ENCODE measurements at regions not wholly inside any gene's neighbourhood (a gene's known extent, or its start where the extent isn't known, plus 50 kb on each side); places are given as distances from the start of the nearest gene placed in this dataset.

DNA sequence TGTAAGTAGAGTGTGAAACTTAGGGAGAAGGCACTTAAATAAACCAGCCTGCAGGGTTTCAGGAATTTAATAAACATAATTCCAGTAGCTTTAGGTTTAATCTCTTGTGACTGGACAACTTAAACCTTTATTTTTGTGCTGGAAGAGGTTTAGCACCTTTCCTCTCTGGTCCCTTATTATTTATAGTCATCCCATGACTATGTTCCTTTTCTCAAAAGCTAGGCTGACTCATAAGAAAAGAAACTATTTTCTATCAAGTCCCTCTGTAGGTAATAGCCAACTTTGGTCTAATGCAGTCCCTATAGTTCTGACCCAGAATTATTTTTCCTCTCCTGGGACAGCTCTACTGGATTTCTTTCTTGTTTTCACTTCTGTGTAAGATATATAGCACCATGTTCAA lies 588.9 kb downstream of the NR2F1-AS1 start:
- intact Hi-C loops (cut with DNase I) = no loop called here
- no peak for ATAC-seq (ENCODE audit: poor library complexity)
- no peak for DNase-seq

DNA sequence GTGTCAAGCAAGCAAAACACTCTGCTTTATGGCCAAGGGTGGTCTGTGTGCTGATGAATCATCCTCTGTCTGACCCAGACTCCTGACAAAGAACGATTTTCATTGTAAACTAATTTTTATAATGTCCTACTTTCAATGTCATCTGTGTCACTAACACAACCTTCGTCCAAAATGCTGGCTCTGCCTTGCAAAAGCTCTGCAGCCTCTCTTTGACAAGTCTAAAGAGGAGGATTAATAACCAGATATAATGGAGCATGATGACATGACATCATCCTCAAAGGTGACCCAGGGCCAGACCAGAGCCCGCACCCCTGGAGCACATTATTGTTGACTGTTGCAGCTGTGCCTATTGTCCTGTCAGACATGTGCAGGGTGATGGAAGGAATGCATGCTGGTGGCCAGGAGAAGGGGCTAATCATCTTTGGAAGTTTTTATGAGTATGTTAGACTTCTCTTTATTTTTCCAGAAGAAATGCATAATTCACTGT lies 589.4 kb downstream of the NR2F1-AS1 start:
- ATAC-seq (ENCODE audit: poor library complexity) = no peak
- DNase-seq = no peak
- intact Hi-C loops (cut with DNase I) = no loop called here

DNA sequence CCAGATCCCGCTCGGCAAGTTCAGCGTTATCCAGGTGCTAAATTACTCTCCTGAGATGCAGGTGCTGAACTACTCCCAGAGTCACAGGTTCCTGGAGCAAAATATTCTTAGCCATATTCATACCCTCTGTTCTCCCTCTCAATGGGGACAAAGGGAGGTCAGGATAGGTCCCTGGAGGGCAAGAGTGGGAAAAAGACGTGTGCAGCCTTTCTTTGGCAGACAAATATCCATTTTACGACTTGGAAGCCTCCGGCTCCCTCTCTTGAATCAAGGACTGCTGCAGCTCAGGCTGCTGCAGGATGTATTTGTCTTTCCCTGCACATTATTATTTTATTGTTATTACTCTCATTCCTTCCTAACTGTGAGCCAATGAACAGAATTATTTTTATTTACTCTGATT lies 590.2 kb downstream of the NR2F1-AS1 start:
- ATAC-seq (ENCODE audit: poor library complexity) (no peak), DNase-seq (no peak)
- intact Hi-C loops (cut with DNase I) = no loop called here

DNA sequence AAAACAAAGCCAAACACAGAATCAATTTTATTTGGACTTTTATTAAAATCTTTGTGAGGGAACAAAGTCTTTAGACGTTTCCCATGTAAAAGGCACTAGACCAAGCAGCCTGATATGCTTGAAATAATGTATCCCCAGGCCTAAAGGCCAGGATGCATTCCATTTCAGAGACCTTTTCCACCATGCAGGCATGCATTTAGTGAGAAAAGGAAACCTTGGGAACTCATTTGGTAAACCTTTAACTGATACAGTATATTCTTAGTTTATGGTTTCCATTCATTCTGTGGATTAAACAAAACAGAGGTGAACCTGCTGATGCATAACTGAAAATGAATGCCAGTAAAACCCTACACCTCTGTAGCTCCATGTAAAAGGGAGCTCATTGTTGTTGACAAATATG lies 600.0 kb downstream of the NR2F1-AS1 start:
- DNase-seq = no peak
- ATAC-seq (ENCODE audit: poor library complexity) = no peak
- intact Hi-C loops (cut with DNase I) = no loop called here

DNA sequence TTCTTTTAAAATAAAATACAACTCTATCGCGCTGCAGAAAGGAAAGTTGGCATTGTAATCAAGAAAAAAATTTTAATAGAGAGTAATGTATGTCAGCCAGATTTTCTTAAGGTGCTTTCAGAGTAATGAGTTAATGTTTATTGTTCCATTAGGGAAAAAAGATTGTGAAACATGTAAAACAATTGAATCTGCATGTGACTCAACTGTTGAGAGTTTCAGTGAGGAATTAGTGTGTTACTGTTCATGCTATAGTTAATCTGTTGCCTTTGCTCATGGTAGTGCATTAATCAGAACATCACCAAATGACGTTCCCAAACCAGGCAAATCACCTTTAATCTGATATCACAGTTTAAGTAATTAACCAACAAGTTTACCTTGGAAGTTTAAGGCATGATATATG lies 600.5 kb downstream of the NR2F1-AS1 start:
- no peak for ATAC-seq (ENCODE audit: poor library complexity)
- intact Hi-C loops (cut with DNase I) = no loop called here
- DNase-seq = no peak

DNA sequence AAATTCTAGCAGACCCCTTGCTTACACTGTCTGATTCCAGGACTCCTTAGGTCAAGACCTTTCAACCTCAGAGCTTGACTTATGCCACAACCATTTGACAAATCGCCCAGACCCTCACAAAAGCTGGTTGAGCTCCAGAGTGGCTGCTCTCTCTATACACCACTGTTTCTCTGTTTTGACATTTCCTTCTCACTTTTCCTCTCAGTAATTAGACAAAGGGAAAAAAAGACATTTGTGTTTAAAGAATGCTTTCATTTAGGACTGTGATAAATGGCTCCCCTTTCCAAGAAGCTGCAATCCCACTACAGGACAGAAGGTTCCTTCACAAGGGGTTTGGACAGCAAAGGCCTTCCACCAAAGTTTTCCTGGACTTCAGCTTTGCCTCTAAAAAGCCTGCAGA lies 601.3 kb downstream of the NR2F1-AS1 start:
- DNase-seq = no peak
- ATAC-seq (ENCODE audit: poor library complexity) = no peak
- intact Hi-C loops (cut with DNase I) = no loop called here

DNA sequence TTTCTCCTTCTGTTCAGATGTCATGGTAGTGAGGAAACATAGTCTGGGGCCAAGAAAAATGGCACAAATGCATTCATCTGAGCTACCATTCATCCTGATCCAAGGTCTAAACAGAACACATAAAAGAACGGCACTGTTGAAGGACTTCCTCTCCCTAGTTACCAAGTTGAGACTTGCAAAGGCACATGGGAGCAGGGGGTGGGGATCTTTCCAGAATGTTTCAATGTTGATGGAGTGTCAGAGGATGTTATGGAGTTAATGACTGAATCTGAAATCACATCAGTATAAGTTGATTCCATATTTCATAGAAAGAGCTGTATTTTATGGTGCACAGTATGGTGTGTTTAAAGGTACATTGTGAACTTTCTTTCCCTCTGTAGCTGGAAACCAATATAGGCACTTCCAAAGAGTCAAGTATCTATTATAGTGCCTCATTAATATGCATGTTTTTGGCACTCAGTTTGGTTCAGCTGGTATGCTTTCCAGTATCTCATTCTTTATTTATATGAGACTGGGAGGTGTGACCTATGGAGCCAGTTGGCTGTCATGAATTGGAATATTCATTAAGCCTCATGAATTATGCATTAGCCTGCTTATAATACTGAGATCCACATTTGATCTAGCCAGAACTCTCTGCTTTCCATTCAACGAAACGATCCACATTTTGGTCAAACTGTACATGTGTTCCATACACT lies 603.0 kb downstream of the NR2F1-AS1 start:
- ATAC-seq (ENCODE audit: poor library complexity) (no peak), DNase-seq (no peak)
- intact Hi-C loops (cut with DNase I) = no loop called here

DNA sequence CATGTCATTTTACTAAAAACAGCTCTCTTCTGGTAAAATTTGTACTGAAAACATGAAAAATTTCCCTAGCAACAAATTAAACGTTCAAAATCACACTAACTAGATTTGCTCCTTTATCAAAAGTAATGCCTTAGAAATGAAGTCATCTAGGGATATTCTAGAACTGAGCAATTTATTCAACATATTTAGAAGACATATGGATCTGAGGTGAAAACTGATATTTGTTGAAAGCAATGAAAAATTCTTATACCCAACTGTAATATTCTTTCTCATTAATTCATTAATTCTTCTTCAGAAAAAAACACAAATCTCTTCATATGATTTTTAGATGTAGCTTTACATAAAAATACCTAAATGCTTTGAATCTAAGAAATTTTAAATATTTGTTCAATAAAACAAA lies 604.9 kb downstream of the NR2F1-AS1 start:
- intact Hi-C loops (cut with DNase I) = no loop called here
- ATAC-seq (ENCODE audit: poor library complexity) (no peak), DNase-seq (no peak)

DNA sequence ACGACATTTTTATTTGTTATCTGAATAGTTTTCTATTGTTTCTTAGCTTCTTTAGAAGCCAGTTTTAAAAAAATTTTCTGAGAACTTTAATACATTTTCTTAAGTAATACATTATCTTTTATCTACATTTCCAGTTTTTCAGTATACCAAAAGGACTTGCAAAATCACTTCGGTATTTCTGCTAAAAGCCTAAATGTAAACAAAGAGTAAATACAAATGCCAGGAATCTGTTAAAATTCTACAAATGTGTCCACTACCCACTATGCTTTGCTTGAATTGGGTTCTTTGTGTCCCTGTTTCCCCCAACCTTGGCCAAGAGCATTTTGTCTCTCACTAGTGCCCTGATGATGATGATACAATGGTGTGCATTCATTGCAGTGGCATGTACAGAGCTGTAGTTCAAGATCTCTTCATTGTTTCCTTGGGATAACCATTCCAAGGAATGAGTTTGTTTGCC lies 611.2 kb downstream of the NR2F1-AS1 start:
- no peak for ATAC-seq (ENCODE audit: poor library complexity)
- DNase-seq = no peak
- intact Hi-C loops (cut with DNase I) = no loop called here

DNA sequence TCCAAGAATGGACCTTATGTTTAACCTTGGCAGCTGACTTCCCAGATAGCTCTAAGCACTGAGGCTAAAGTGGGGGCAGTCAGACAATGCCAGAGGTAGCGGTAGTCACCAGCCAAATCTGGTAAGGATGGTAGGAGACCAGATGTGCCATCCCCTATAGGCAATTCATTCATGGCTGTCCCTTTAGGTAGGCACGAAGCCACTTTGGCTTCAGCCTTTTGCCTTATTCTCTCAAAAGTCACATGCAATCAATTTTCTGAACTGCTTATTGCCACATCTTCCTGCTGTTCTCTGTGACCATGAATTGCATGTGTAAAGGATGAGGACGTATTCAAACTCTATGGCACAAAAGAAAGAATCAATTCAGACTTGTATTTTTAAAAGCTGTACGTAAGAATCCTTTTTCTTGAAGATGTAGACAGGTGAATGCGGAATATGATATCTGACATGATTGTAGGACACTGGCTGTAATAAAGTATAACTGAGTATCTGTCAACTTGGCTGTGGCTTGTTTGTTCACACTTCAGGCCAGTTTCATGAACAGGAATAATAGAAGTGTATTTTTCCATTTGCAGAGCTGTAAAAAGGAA lies 611.7 kb downstream of the NR2F1-AS1 start:
- DNase-seq = no peak
- intact Hi-C loops (cut with DNase I) = no loop called here

DNA sequence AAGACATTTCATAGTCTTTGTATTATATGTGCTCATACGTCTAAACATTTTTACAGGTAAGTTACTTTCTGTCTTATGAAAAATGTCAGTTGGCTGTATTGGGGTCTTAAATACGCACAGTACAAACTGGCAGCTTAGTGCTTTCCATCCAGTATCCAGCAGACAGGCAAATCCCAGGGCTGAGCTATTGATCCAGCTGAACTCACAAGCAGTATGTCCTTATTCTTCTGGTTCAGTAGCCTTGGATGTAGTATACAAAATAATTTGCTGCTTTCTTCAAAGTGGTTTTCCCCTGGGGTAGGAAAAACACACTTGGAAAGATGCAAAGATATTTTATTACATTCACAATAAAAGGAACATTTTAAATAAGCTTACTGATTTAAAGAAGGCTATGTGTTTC lies 617.2 kb downstream of the NR2F1-AS1 start:
- DNase-seq (no peak), ATAC-seq (ENCODE audit: poor library complexity) (no peak)
- intact Hi-C loops (cut with DNase I) = no loop called here

More for the DNA sequence above, 611.7 kb downstream of the NR2F1-AS1 start:
- ATAC-seq (ENCODE audit: poor library complexity) = no peak

DNA sequence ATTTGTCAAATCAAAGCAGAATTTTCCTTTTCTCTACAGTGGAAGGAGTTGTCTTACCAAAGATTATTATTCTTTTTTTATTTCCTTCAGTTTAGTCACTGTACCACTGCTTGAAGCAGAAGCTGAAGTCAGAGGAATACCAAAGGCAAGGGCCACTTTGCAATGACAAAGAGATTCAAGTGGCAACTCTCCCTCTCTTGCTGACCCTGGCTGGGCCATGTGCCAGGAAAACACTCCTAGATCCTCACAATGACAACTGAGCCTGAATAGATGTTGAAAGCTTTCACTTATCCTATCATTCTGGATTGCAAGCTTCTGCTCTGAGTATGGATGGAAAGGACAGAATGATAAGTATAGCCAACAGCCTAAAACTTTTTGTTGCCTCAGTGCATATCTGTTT lies 618.3 kb downstream of the NR2F1-AS1 start:
- intact Hi-C loops (cut with DNase I) = no loop called here
- ATAC-seq (ENCODE audit: poor library complexity) (no peak), DNase-seq (no peak)

DNA sequence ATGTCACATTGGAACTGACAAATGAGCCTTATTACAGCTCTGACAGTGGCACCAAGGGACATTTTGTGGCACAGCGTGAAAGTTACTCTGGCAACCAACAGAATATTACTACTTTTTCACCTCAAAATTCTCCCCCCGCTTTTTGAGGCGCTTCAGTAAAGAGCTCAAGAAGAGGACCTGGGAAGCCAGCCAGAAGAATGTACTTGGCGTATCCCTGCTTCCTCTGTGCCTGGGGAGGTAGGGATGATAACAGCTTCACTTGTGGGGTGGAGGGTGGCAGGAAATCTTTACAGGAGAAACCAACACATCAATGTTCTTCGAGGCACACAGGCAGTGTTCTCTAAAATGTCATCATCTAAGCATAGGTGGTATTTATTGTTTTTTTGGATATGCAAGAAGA lies 624.1 kb downstream of the NR2F1-AS1 start:
- DNase-seq (no peak), ATAC-seq (ENCODE audit: poor library complexity) (no peak)
- intact Hi-C loops (cut with DNase I) = no loop called here

DNA sequence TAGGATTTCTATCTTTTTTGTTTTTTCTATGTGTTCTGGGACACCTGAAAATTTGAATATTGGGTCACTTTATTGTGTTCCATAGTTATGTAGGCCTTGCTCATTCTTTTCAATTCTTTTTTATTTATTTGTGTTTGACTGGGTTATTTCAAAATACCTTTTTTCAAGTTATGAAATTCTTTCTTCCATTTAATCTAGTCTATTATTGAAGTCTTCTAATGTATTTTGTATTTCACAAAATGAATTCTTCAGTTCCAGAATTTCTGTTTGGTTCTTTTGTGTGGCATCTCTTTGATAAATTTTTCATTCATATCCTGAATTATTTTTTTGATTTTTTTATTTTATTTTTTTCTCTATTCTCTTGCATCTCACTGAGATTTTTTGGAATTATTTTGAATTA lies 628.8 kb downstream of the NR2F1-AS1 start:
- no peak for ATAC-seq (ENCODE audit: poor library complexity)
- DNase-seq = no peak
- intact Hi-C loops (cut with DNase I) = no loop called here

DNA sequence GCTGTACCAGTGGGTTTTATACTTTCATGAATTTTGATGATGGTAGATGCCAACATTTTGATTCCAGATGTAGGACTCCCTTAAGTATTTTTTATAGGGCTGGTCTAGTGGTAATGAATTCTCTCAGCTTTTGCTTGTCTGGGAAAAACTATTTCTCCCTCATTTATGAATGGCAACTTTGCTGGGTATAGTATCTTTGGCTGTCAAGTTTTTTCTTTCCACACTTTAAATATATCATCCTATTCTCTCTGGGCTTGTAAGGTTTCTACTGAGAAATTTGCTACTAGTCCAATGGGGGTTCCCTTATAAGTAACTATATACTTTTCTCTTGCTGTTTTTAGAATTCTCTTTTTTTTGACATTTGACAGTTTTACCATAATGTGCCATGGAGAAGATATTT lies 629.3 kb downstream of the NR2F1-AS1 start:
- DNase-seq (no peak), ATAC-seq (ENCODE audit: poor library complexity) (no peak)
- intact Hi-C loops (cut with DNase I) = no loop called here

DNA sequence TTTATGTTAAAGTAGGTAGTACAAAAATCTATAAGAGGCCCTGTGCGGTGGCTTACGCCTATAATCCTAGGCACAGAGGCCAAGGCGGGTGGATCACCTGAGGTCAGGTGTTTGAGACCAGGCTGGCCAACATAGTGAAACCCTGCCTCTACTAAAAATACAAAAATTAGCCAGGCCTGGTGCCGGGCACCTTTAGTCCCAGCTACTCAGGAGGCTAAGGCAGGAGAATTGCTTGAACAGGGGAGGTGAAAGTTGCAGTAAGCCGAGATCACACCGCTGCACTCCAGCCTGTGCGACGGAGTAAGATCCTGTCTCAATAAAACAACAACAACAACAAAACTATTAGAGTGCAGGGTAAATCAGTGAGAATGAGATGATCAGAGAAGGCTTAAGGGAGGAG lies 634.5 kb downstream of the NR2F1-AS1 start:
- intact Hi-C loops (cut with DNase I) = no loop called here
- DNase-seq (no peak), ATAC-seq (ENCODE audit: poor library complexity) (no peak)

DNA sequence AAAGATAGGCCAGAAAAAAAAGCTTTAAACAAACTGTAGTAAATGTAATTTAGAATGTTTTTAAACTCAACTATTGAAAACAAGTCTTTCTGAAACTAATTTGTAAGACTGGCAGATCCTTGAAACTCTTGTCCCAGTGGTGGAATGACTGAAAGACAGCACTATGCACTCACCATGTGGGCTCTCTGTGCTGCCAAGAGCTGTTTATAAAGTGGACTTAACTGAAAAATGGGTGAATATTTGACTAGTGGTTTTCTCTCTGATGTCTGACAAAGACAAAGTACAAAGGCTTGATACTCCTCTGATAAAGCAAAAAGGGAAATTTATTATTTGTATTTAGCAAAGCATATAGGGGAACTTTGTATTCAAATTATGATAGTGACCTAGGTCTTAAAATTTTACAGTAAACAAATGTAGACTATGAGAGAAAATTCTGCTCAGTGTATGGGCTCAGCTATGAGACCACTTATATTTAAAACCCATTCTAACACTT lies 635.4 kb downstream of the NR2F1-AS1 start:
- intact Hi-C loops (cut with DNase I) = no loop called here

DNA sequence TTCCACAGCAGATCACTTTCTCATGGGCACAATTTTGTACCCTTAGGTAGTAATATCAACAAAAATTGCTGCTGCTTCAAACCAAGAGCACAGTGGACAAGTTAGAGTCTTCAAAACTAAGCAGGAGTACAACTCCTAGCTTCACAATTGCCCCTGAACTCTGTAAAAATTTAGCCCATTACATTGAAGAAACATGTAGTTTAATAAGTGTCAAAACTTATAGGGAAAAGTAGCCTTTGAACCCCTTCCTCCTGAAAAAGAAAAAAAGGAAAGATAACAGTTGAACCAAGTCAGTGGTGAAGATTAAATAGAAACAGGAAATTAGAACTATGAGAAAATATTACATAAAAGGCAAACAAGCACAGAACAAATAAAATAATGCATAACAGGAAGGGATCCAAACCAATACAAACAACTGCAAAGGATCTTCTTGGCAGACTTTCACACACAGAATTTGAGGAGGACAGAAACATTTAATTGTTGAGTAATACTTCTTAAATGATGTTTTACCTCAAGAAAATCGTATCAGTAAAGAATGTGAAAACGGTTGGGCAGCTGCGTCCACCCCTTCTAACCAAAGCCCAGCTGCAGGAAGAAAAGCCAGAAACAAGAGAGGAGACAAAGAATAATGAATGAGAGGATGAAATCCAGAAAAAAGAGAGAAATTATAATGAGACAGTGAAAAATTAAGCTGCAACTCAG lies 636.0 kb downstream of the NR2F1-AS1 start:
- ATAC-seq (ENCODE audit: poor library complexity) (no peak), DNase-seq (no peak)
- intact Hi-C loops (cut with DNase I) = no loop called here

More for the DNA sequence above, 635.4 kb downstream of the NR2F1-AS1 start:
- DNase-seq = no peak
- ATAC-seq (ENCODE audit: poor library complexity) = no peak

DNA sequence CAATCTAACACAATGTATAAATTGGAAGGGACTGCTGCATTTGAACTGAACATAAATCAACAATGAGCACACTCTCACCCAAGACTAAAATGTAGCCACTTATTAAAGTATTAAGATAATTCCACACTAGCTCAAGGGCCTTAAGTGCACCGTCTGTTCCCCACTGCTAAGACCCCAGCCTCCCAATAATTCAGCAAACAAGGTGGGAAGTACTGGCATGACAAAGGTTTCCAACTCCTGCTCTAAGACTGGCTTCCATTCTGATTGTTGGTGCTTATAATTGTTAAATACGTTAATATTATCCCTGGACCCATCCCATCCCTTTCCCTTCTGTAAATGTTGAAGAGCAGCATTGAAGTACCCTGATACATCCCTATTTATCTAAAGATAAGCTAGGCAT lies 636.7 kb downstream of the NR2F1-AS1 start:
- ATAC-seq (ENCODE audit: poor library complexity) = no peak
- intact Hi-C loops (cut with DNase I) = no loop called here
- no peak for DNase-seq

DNA sequence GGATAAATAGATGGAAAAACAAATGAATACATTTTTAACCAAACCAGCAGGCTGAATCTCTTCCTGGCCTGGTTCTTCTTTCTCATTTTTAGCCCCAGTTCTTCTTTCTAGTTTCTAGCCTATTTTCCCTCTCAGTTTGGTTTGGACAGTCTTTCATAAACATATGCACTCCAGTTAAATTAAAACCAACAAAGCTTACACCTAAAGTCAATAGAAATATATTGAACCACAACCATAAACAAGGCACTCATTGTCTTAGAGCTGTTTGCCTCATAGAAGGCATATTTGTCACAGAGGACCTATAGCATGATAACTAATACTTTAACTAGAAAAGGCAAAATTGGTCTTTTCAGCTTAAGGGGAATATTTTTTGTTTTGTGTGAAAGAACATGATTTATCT lies 638.3 kb downstream of the NR2F1-AS1 start:
- no peak for DNase-seq
- no peak for ATAC-seq (ENCODE audit: poor library complexity)
- intact Hi-C loops (cut with DNase I) = no loop called here
